H9 (cell line): ENCODE measurements at regions not wholly inside any gene's neighbourhood (a gene's known extent, or its start where the extent isn't known, plus 50 kb on each side); places are given as distances from the start of the nearest gene placed in this dataset.

ENCODE experiments used
- DNase-seq: peaks from one replicate; pipeline ENCODE4 v3.0.0-alpha.2; 2017
- H2AFZ ChIP-seq: one replicate; pipeline ENCODE4 v1.6.1; 2013; ENCODE audit warnings: mild to moderate bottlenecking, low read length, control low read depth, moderate library complexity
- H2AK5ac ChIP-seq: 2 replicates; pipeline ENCODE4 v1.6.1; 2013; ENCODE audit warnings: low read length, control low read depth, mixed read lengths; ENCODE audit not compliant: insufficient read length
- H2BK120ac ChIP-seq: one replicate; pipeline ENCODE4 v1.6.1; 2013; ENCODE audit warnings: low read depth, mild to moderate bottlenecking, low read length, control low read depth, inconsistent platforms; ENCODE audit not compliant: poor library complexity, severe bottlenecking
- H2BK12ac ChIP-seq: 2 replicates; pipeline ENCODE4 v1.6.1; 2013; ENCODE audit warnings: low read length, control low read depth, mixed read lengths, low read depth; ENCODE audit not compliant: insufficient read length
- H2BK15ac ChIP-seq: 2 replicates; pipeline ENCODE4 v1.6.1; 2013; ENCODE audit warnings: low read depth, low read length, control low read depth
- H2BK20ac ChIP-seq: one replicate; pipeline ENCODE4 v1.6.1; 2013; ENCODE audit warnings: low read depth, mild to moderate bottlenecking, low read length, control low read depth, inconsistent platforms; ENCODE audit not compliant: poor library complexity, severe bottlenecking
- H2BK5ac ChIP-seq: 2 replicates; pipeline ENCODE4 v1.6.1; 2013; ENCODE audit warnings: low read length, control low read depth, mixed read lengths; ENCODE audit not compliant: insufficient read length
- H3K14ac ChIP-seq: 2 replicates; pipeline ENCODE4 v1.6.1; 2013; ENCODE audit warnings: low read length, control low read depth; ENCODE audit not compliant: insufficient read depth
- H3K18ac ChIP-seq: 2 replicates; pipeline ENCODE4 v1.6.1; 2013; ENCODE audit warnings: low read depth, mild to moderate bottlenecking, mixed read lengths, low read length, control low read depth; ENCODE audit not compliant: insufficient read length
- H3K23ac ChIP-seq: 2 replicates; pipeline ENCODE4 v1.6.1; 2013; ENCODE audit warnings: low read length, control low read depth, mixed read lengths, low read depth; ENCODE audit not compliant: insufficient read length
- H3K23me2 ChIP-seq: 2 replicates; pipeline ENCODE4 v1.6.1; 2013; ENCODE audit warnings: low read depth, mild to moderate bottlenecking, mixed read lengths, low read length, control low read depth; ENCODE audit not compliant: insufficient read length, poor library complexity, severe bottlenecking
- H3K27ac ChIP-seq: 2 replicates; pipeline ENCODE4 v1.5.1; 2013; ENCODE audit warnings: low read length, control low read depth, mixed read lengths, low read depth; ENCODE audit not compliant: insufficient read length
- H3K27me3 ChIP-seq: 2 replicates; pipeline ENCODE4 v1.6.1; 2013; ENCODE audit warnings: low read length, control low read depth, inconsistent platforms; ENCODE audit not compliant: insufficient read depth
- H3K4ac ChIP-seq: 2 replicates; pipeline ENCODE4 v1.6.1; 2013; ENCODE audit warnings: low read depth, mild to moderate bottlenecking, control low read depth, inconsistent platforms, low read length, moderate library complexity
- H3K4me1 ChIP-seq: 2 replicates; pipeline ENCODE4 v1.6.1; 2013; ENCODE audit warnings: low read length, control low read depth, inconsistent platforms; ENCODE audit not compliant: insufficient read depth
- H3K4me2 ChIP-seq: 2 replicates; pipeline ENCODE4 v1.6.1; 2013; ENCODE audit warnings: low read length, control low read depth, mixed read lengths; ENCODE audit not compliant: insufficient read length, insufficient read depth
- H3K56ac ChIP-seq: 2 replicates; pipeline ENCODE4 v1.6.1; 2013; ENCODE audit warnings: low read depth, mild to moderate bottlenecking, mixed read lengths, low read length, control low read depth; ENCODE audit not compliant: insufficient read length
- H3K79me1 ChIP-seq: 2 replicates; pipeline ENCODE4 v1.6.1; 2013; ENCODE audit warnings: low read depth, mild to moderate bottlenecking, moderate library complexity, low read length, control low read depth, inconsistent platforms; ENCODE audit not compliant: insufficient read depth, poor library complexity, severe bottlenecking
- H3K79me2 ChIP-seq: 2 replicates; pipeline ENCODE4 v1.6.1; 2013; ENCODE audit warnings: low read length, control low read depth, inconsistent platforms; ENCODE audit not compliant: insufficient read depth
- H3K9ac ChIP-seq: 2 replicates; pipeline ENCODE4 v1.6.1; 2013; ENCODE audit warnings: low read length, control low read depth, mixed read lengths; ENCODE audit not compliant: insufficient read length; ENCODE audit errors: extremely low read depth
- H3K9me3 ChIP-seq: one replicate; pipeline ENCODE4 v1.6.1; 2013; ENCODE audit warnings: low read depth, low read length, inconsistent platforms; ENCODE audit not compliant: control insufficient read depth
- H3T11ph ChIP-seq: one replicate; pipeline ENCODE4 v1.6.1; 2013; ENCODE audit warnings: mild to moderate bottlenecking, low read length, control low read depth, inconsistent platforms
- H4K20me1 ChIP-seq: one replicate; pipeline ENCODE4 v1.6.1; 2013; ENCODE audit not compliant: control insufficient read depth, insufficient read length, insufficient read depth
- H4K5ac ChIP-seq: 2 replicates; pipeline ENCODE4 v1.6.1; 2013; ENCODE audit warnings: low read depth, mild to moderate bottlenecking, mixed read lengths, low read length, control low read depth; ENCODE audit not compliant: insufficient read length
- H4K8ac ChIP-seq: replicated peaks from 2 replicates; pipeline ENCODE4 v1.6.1; 2013; ENCODE audit warnings: low read length, control low read depth, mixed read lengths, low read depth; ENCODE audit not compliant: insufficient read length
- H4K91ac ChIP-seq: 2 replicates; pipeline ENCODE4 v1.6.1; 2013; ENCODE audit warnings: low read depth, mild to moderate bottlenecking, moderate library complexity, mixed read lengths, low read length, control low read depth; ENCODE audit not compliant: insufficient read length
- H3K27ac Mint-ChIP-seq, 3 experiments: 2 replicates in 2 of 3; 3 replicates in 1 of 3; pipeline ENCODE4 v1.8.0; 2020 to 2021; ENCODE audit warnings: mixed read lengths in 3 of 3, mild to moderate bottlenecking in 1 of 3, moderate library complexity in 1 of 3
- H3K27me3 Mint-ChIP-seq: 2 replicates; pipeline ENCODE4 v1.8.0; 2021; ENCODE audit warnings: low read depth, mild to moderate bottlenecking, moderate library complexity, mixed read lengths
- H3K36me3 Mint-ChIP-seq, 3 experiments: 2 replicates in 2 of 3; 3 replicates in 1 of 3; pipeline ENCODE4 v1.8.0; 2020 to 2021; ENCODE audit warnings: low read depth in 3 of 3, mixed read lengths in 3 of 3; ENCODE audit not compliant: insufficient read depth in 1 of 3
- H3K4me1 Mint-ChIP-seq, 2 experiments: 2 replicates each; pipeline ENCODE4 v1.8.0; 2020; ENCODE audit warnings: mixed read lengths in 2 of 2
- H3K4me3 Mint-ChIP-seq, 2 experiments: 2 replicates in 1 of 2; 3 replicates in 1 of 2; pipeline ENCODE4 v1.8.0; 2020 to 2021; ENCODE audit warnings: mild to moderate bottlenecking in 2 of 2, mixed read lengths in 2 of 2, moderate library complexity in 1 of 2
- H3K9me3 Mint-ChIP-seq, 2 experiments: 2 replicates in 1 of 2; 3 replicates in 1 of 2; pipeline ENCODE4 v1.8.0; 2020; ENCODE audit warnings: mild to moderate bottlenecking in 2 of 2, mixed read lengths in 2 of 2, moderate library complexity in 1 of 2
- WGBS: extraction: QIAGEN DNeasy Blood & Tissue Kit; methylation state at CpG from one replicate; pipeline ENCODE4 v1.1.7; 2013; ENCODE audit warnings: missing lambda C conversion rate, low lambda C conversion rate, mixed read lengths; ENCODE audit not compliant: insufficient read length; ENCODE audit errors: extremely low coverage; 5-methylcytosine and 5-hydroxymethylcytosine counted together
- TF ChIP-seq, protein P1 (sequence below): fragments of 200-600 bp; sonication (generic); conservative IDR thresholded peaks from 3 replicates; pipeline ENCODE4 v1.8.0; 2021; ENCODE audit warnings: antibody characterized with exemption, mild to moderate bottlenecking

DNA sequence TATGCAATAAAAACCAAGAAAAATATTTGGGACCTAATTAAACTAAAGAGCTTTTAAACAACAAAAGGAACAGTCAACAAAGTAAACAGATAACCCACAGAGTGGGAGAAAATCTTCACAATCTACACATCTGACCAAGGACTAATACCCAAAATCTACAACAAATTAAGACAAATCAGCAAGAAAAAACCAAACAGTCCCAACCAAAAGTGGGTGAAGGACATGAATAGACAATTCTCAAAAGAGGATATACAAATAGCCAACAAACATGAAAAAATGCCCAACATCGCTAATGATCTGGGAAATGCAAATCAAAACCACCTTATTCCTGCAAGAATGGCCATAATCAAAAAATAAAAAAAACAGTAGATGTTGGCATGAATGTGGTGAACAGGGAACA is 250.1 kb downstream of the C1D start:
- Histone ChIP-seq H3K4me2 (no peak overlapping the region), H4K8ac (no peak overlapping the region), H2BK20ac (no peak overlapping the region), H3K27me3 (no peaks in the 10 kb centered on the region), H2AK5ac (no peak overlapping the region), H3K9me3 (no peaks in the 10 kb centered on the region), H3K9ac (no peak overlapping the region), H3K4me1 (no peaks in the 10 kb centered on the region), H2BK5ac (no peak overlapping the region), H3K23ac (no peak overlapping the region), H3K79me1 (no peaks in the 10 kb centered on the region), H2BK12ac (no peak overlapping the region), H2BK120ac (no peak overlapping the region), H4K5ac (no peak overlapping the region), H2AFZ (no peak overlapping the region), H4K20me1 (no peaks in the 10 kb centered on the region), H2BK15ac (no peak overlapping the region), H3T11ph (no peak overlapping the region), H3K14ac (no peak overlapping the region), H3K18ac (no peak overlapping the region), H3K56ac (no peak overlapping the region), H3K23me2 (no peaks in the 10 kb centered on the region), H3K79me2 (no peaks in the 10 kb centered on the region), H3K4ac (no peak overlapping the region), H4K91ac (no peak overlapping the region), H3K27ac (no peak overlapping the region)
- H3K9me3 Mint-ChIP-seq, result peaks cover 12 to 15% of the 10 kb centered on the region in 2 experiments
- H3K27me3 Mint-ChIP-seq, result peaks cover 5% of the 10 kb centered on the region
- H3K4me1 Mint-ChIP-seq, result peaks cover 11 to 13% of the 10 kb centered on the region in 2 experiments; a peak in 3 of 4 replicates
- no CpG with 5 or more reads among the region's 1 CpG for WGBS
- no peak overlapping the region for H3K4me3 Mint-ChIP-seq
- peaks cover 2 to 5% (median 4%) of the 10 kb centered on the region in 3 experiments; a peak in 5 of 7 replicates for H3K36me3 Mint-ChIP-seq
- no peak overlapping the region for H3K27ac Mint-ChIP-seq
- DNase-seq, result no peak
- TF ChIP-seq, protein P1, sequence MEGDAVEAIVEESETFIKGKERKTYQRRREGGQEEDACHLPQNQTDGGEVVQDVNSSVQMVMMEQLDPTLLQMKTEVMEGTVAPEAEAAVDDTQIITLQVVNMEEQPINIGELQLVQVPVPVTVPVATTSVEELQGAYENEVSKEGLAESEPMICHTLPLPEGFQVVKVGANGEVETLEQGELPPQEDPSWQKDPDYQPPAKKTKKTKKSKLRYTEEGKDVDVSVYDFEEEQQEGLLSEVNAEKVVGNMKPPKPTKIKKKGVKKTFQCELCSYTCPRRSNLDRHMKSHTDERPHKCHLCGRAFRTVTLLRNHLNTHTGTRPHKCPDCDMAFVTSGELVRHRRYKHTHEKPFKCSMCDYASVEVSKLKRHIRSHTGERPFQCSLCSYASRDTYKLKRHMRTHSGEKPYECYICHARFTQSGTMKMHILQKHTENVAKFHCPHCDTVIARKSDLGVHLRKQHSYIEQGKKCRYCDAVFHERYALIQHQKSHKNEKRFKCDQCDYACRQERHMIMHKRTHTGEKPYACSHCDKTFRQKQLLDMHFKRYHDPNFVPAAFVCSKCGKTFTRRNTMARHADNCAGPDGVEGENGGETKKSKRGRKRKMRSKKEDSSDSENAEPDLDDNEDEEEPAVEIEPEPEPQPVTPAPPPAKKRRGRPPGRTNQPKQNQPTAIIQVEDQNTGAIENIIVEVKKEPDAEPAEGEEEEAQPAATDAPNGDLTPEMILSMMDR, result no peak
